T-cell (primary cell): ENCODE measurements at regions not wholly inside any gene's neighbourhood (a gene's known extent, or its start where the extent isn't known, plus 50 kb on each side); places are given as distances from the start of the nearest gene placed in this dataset.

Source experiments
- ATAC-seq, 4 experiments: fragments of 200-7000 bp in 3 of 4; fragments of 150-1000 bp in 1 of 4; cut with Tn5 transposase; replicated peaks in 1 of 4; 1 replicate in 3 of 4; 2 replicates in 1 of 4; pipeline ENCODE4 v1.10.0; 2021; ENCODE audit warnings: moderate library complexity in 3 of 4, mild to moderate bottlenecking in 2 of 4, moderate number of reproducible peaks in 1 of 4
- CTCF ChIA-PET, 2 donors: fragments of 300-600 bp; sonication (Branson Sonifier 250); formaldehyde crosslinking; loops; one replicate each; lab custom pipeline; 2022; ENCODE audit warnings: antibody characterized with exemption in 2 of 2; lab: Charles Lee
- POLR2A ChIA-PET, 2 donors: fragments of 300-600 bp; sonication (Branson Sonifier 250); formaldehyde crosslinking; loops; one replicate each; lab custom pipeline; 2022; ENCODE audit warnings: antibody characterized with exemption in 2 of 2; lab: Charles Lee
- DNase-seq, 35 experiments: peaks; one replicate each; pipeline versions ENCODE4 v3.0.0 to v3.0.0-alpha.2; 2013 to 2023
- H3K27ac ChIP-seq: one replicate; pipeline ENCODE4 v1.5.1; 2013; ENCODE audit warnings: low read length
- H3K27me3 ChIP-seq, 2 experiments: replicated peaks in 1 of 2; 1 replicate in 1 of 2; 2 replicates in 1 of 2; pipeline versions ENCODE4 v1.6.1 to v1.7.0; 2013; ENCODE audit warnings: low read length in 1 of 2, mixed read lengths in 1 of 2; ENCODE audit not compliant: control insufficient read depth in 2 of 2, insufficient read depth in 2 of 2; ENCODE audit errors: extremely low read depth in 1 of 2
- H3K36me3 ChIP-seq, 2 donors: 1 replicate in 1 of 2; 2 replicates in 1 of 2; pipeline versions ENCODE4 v1.6.1 to v1.7.0; 2013; ENCODE audit warnings: low read length in 1 of 2; ENCODE audit not compliant: control insufficient read depth in 2 of 2, insufficient read depth in 1 of 2; ENCODE audit errors: extremely low read depth in 1 of 2
- H3K4me1 ChIP-seq, 2 experiments: 1 replicate in 1 of 2; 2 replicates in 1 of 2; pipeline versions ENCODE4 v1.6.1 to v1.7.0; 2013; ENCODE audit warnings: low read length in 2 of 2, mixed read lengths in 1 of 2; ENCODE audit not compliant: insufficient read depth in 2 of 2, control insufficient read depth in 1 of 2; ENCODE audit errors: extremely low read depth in 1 of 2
- H3K4me3 ChIP-seq, 2 donors: 1 replicate in 1 of 2; 2 replicates in 1 of 2; pipeline versions ENCODE4 v1.5.1 to v1.7.0; 2013; ENCODE audit warnings: mild to moderate bottlenecking in 2 of 2, low read length in 1 of 2, moderate library complexity in 1 of 2; ENCODE audit not compliant: control insufficient read depth in 1 of 2; ENCODE audit errors: extremely low read depth in 1 of 2
- H3K9me3 ChIP-seq: 2 replicates; pipeline ENCODE4 v1.7.0; 2013
- H3K27ac Mint-ChIP-seq, 2 donors: one replicate each; pipeline ENCODE4 v1.8.0; 2020 to 2021; ENCODE audit warnings: mild to moderate bottlenecking in 2 of 2, mixed read lengths in 2 of 2
- H3K27me3 Mint-ChIP-seq, 2 donors: one replicate each; pipeline ENCODE4 v1.8.0; 2021 to 2022; ENCODE audit warnings: mixed read lengths in 2 of 2
- H3K36me3 Mint-ChIP-seq: one replicate; pipeline ENCODE4 v1.8.0; 2021; ENCODE audit warnings: mixed read lengths
- H3K4me1 Mint-ChIP-seq, 3 donors: one replicate each; pipeline ENCODE4 v1.8.0; 2020 to 2022; ENCODE audit warnings: mixed read lengths in 3 of 3, mild to moderate bottlenecking in 1 of 3
- H3K4me3 Mint-ChIP-seq, 3 donors: one replicate each; pipeline ENCODE4 v1.8.0; 2020 to 2022; ENCODE audit warnings: mild to moderate bottlenecking in 3 of 3, mixed read lengths in 3 of 3, moderate library complexity in 3 of 3
- H3K9me3 Mint-ChIP-seq, 3 donors: one replicate each; pipeline ENCODE4 v1.8.0; 2020 to 2022; ENCODE audit warnings: mixed read lengths in 3 of 3
- WGBS: methylation state at CpG from one replicate; pipeline ENCODE4 v1.1.5; 2013; ENCODE audit warnings: missing lambda C conversion rate; ENCODE audit not compliant: insufficient coverage; 5-methylcytosine and 5-hydroxymethylcytosine counted together

DNA sequence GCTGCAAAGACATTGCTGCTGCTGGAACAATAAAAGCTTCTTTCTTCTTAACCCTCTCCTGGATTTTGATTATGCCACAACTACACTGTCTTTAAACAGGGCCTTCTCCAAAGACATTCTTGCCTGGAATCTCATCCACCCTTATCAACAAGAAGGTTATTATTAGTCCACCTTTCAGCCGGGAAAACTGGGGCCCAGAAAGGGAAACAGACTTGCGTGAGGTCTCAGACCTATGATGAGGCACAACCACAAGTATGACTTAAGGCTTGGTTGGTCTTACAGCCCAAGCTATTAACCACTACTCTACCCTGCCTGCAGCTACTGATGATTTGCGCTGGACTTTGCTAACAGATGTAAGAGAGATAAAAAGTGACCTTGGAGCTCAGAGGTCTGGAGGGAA lies 62.8 kb upstream of the CTNNBL1 start:
- Histone ChIP-seq H3K36me3 (no peaks in the 10 kb centered on the region), H3K9me3 (no peaks in the 10 kb centered on the region), H3K27ac (no peak overlapping the region), H3K4me1 (no peaks in the 10 kb centered on the region), H3K27me3 (peaks cover 7 to 42% of the 10 kb centered on the region in 2 experiments), H3K4me3 (no peak overlapping the region)
- Mint-ChIP-seq H3K9me3 (peaks cover 0 to 7% (median 6%) of the 10 kb centered on the region in 3 donors), H3K36me3 (no peaks in the 10 kb centered on the region), H3K27ac (no peak overlapping the region), H3K4me3 (no peak overlapping the region), H3K4me1 (no peaks in the 10 kb centered on the region), H3K27me3 (peaks cover 56 to 61% of the 10 kb centered on the region in 2 donors)
- DNase-seq, result no peak
- ChIA-PET POLR2A (no interaction called here), CTCF (no interaction called here)
- ATAC-seq, result no peak
- WGBS, result no CpG with 5 or more reads among the region's 3 CpGs

DNA sequence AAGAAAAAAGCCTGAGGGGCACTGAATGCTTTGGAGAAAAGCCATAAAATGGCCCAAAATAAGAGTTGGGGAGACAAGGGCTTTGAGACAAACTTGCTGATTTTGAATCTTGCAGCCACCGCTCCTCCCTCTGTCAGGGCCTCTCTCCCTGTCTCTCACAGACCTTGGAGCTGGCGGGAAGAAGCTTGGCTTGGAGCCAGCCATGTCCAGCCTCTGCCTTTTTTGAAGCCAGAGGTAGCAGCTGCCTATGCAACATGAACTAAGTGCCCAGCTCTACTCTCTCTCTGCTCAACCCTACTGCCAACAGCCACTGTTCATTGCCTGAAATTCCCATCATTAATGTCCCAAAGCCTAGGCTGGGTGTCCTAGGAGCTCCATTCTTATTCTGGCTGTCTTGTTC lies 63.7 kb upstream of the CTNNBL1 start:
- DNase-seq (no peak), ATAC-seq (no peak)
- H3K27me3 ChIP-seq, result peaks cover 7 to 42% of the 10 kb centered on the region in 2 experiments
- no peak overlapping the region for H3K27ac Mint-ChIP-seq
- no peaks in the 10 kb centered on the region for H3K9me3 ChIP-seq
- no peak overlapping the region for H3K4me3 Mint-ChIP-seq
- ChIA-PET POLR2A (no interaction called here), CTCF (no interaction called here)
- H3K27ac ChIP-seq, result no peak overlapping the region
- 82% methylated on average over 2 of the region's 2 CpGs for WGBS
- H3K4me1 ChIP-seq, result no peaks in the 10 kb centered on the region
- H3K9me3 Mint-ChIP-seq, result no peaks in the 10 kb centered on the region
- H3K4me3 ChIP-seq, result no peak overlapping the region
- H3K36me3 ChIP-seq, result no peaks in the 10 kb centered on the region
- no peaks in the 10 kb centered on the region for H3K4me1 Mint-ChIP-seq
- H3K36me3 Mint-ChIP-seq, result no peaks in the 10 kb centered on the region
- peaks cover 58 to 63% of the 10 kb centered on the region in 2 donors for H3K27me3 Mint-ChIP-seq

DNA sequence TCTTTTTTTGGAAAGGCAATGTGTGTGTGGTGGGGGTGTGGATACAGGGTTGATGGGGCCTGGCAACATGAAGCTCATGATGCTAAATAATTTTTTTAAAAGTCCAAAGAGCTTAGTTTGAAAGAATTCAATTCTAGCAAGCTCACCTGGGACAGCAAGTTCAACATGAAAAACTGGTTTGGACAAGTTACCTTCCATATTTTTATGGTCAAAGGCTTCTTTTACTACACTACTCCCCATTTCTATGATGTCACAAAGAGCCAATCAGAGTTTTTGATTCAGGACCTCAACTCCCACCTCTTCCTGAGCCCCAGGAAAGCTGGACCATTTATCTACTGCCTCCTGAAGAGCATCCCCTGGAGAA lies 66.1 kb upstream of the CTNNBL1 start:
- peaks cover 55 to 65% of the 10 kb centered on the region in 2 donors for H3K27me3 Mint-ChIP-seq
- Histone ChIP-seq H3K36me3 (no peaks in the 10 kb centered on the region), H3K9me3 (no peaks in the 10 kb centered on the region), H3K27me3 (peaks cover 7 to 34% of the 10 kb centered on the region in 2 experiments), H3K27ac (no peak overlapping the region), H3K4me1 (no peaks in the 10 kb centered on the region), H3K4me3 (no peak overlapping the region)
- no peaks in the 10 kb centered on the region for H3K36me3 Mint-ChIP-seq
- ChIA-PET POLR2A (interaction anchor here in 1 of 2 donors (0.5 kb wide), 1 partner anchor 771 kb away, joined by 3 read pairs; no protein-coding TSS in a partner anchor), CTCF (no interaction called here)
- H3K9me3 Mint-ChIP-seq, result no peaks in the 10 kb centered on the region
- no peak overlapping the region for H3K27ac Mint-ChIP-seq
- DNase-seq, result no peak
- ATAC-seq, result no peak
- no peaks in the 10 kb centered on the region for H3K4me1 Mint-ChIP-seq
- no peak overlapping the region for H3K4me3 Mint-ChIP-seq

DNA sequence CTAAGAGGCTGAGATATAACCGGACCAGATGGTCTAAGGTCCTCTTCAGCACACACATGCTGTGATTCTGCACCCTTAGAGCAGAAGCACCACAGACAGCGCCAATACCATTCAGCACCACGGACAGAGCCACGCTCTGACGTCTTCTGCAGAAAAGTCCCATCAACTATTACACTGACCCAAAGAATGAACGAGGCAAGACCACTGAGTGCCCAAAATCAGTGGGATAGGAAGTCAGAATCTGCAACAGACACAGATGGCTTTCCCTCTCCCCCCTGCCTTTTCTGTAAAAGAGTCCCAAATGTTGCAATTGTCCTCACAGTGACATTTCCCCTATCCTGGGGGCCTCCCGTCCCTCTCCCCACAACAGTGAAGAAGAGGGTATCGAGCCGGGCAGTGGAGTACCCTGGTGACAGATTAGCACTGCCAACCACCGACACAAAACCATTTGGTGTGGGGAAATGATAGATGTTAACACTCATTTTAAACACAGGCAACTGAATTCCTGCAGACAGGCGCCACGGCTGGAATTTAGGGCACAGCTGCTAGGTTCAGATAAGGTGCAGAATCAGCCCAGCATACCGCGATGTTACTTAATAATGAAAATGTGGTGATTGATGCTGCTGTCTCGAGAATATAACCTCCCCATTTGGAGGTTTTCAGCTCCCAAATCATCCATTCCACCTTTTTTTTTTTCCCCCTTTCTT lies 66.6 kb upstream of the CTNNBL1 start:
- Histone ChIP-seq H3K36me3 (no peaks in the 10 kb centered on the region), H3K9me3 (no peaks in the 10 kb centered on the region), H3K4me3 (no peak overlapping the region), H3K4me1 (no peaks in the 10 kb centered on the region), H3K27ac (no peak overlapping the region), H3K27me3 (peaks cover 7 to 36% of the 10 kb centered on the region in 2 experiments)
- no peak overlapping the region for H3K4me3 Mint-ChIP-seq
- CTCF ChIA-PET, result no interaction called here
- DNase-seq (peak in 12 of 35 experiments; percentile 4 to 35 (median 8)), ATAC-seq (no peak)
- H3K9me3 Mint-ChIP-seq, result no peaks in the 10 kb centered on the region
- H3K27ac Mint-ChIP-seq, result no peak overlapping the region
- H3K36me3 Mint-ChIP-seq, result no peaks in the 10 kb centered on the region
- H3K4me1 Mint-ChIP-seq, result no peaks in the 10 kb centered on the region
- H3K27me3 Mint-ChIP-seq, result peaks cover 52 to 63% of the 10 kb centered on the region in 2 donors
- WGBS, result 10% methylated on average over 5 of the region's 15 CpGs
- POLR2A ChIA-PET, result interaction anchor here in 1 of 2 donors (0.5 kb wide), 1 partner anchor 772 kb away, joined by 3 read pairs; no protein-coding TSS in a partner anchor

DNA sequence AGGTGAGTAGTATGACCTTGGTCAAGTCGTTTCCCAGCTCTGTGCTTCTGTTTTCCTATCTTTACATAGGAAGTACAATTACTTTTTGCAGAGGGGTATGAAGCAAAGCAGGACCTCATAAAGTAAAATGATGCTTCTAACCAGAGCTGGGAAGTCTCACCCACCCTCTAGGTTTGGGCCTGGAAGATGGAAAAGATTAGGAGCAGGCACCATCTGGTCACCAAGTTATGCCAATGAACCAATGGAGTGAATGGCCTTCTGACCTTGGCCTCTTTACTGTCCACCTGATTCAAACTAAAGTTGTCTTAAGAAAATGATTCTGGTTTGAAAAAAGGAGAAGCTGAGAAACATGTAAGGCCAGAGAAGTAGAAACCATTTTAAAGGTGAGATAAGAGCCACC lies 68.9 kb upstream of the CTNNBL1 start:
- Histone ChIP-seq H3K27ac (no peak overlapping the region), H3K36me3 (no peaks in the 10 kb centered on the region), H3K4me3 (no peak overlapping the region), H3K9me3 (no peaks in the 10 kb centered on the region), H3K27me3 (peaks cover 0 to 28% of the 10 kb centered on the region in 2 experiments), H3K4me1 (no peaks in the 10 kb centered on the region)
- Mint-ChIP-seq H3K4me3 (no peak overlapping the region), H3K27me3 (peaks cover 59 to 71% of the 10 kb centered on the region in 2 donors), H3K27ac (no peak overlapping the region), H3K4me1 (no peaks in the 10 kb centered on the region), H3K36me3 (no peaks in the 10 kb centered on the region), H3K9me3 (no peaks in the 10 kb centered on the region)
- DNase-seq (no peak), ATAC-seq (no peak)
- ChIA-PET POLR2A (no interaction called here), CTCF (no interaction called here)
- no CpG with 5 or more reads among the region's 1 CpG for WGBS

DNA sequence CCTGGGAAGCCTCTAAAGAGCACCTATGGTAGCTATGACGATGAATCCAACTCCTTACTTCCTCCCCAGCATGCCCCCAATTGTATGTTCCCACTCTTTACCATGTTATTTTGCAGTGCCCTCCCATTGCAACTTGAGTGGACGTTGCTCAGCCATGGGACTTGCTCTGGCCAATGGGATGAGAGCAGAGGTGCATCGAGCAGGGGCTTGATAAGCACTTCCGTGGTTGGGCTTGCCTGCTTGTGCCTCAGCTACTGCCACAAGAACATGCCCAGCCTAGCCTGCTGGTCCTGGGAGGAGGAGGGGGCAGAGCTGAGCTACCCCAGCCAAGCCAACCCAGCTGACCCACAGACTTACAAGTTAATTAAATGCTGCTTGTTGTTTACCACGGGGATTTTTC lies 71.1 kb upstream of the CTNNBL1 start:
- no peaks in the 10 kb centered on the region for H3K9me3 ChIP-seq
- DNase-seq (no peak), ATAC-seq (no peak)
- no peaks in the 10 kb centered on the region for H3K36me3 ChIP-seq
- 22% methylated on average over 4 of the region's 5 CpGs for WGBS
- Mint-ChIP-seq H3K9me3 (no peaks in the 10 kb centered on the region), H3K4me1 (no peaks in the 10 kb centered on the region), H3K36me3 (no peaks in the 10 kb centered on the region), H3K27ac (no peak overlapping the region), H3K4me3 (no peak overlapping the region), H3K27me3 (peaks cover 58 to 62% of the 10 kb centered on the region in 2 donors)
- peaks cover 0 to 36% of the 10 kb centered on the region in 2 experiments for H3K27me3 ChIP-seq
- ChIA-PET CTCF (no interaction called here), POLR2A (no interaction called here)
- no peaks in the 10 kb centered on the region for H3K4me1 ChIP-seq
- no peak overlapping the region for H3K4me3 ChIP-seq
- no peak overlapping the region for H3K27ac ChIP-seq
